ENCODE measurements at regions not wholly inside any gene's neighbourhood (a gene's known extent, or its start where the extent isn't known, plus 50 kb on each side); places are given as distances from the start of the nearest gene placed in this dataset.

- Histone ChIP-seq H3F3A (ENCODE audit: insufficient read depth, low read depth) (peaks cover 26% of the 10 kb centered on the region; the same call in 1 of the 2 replicates), H3K4me2 (no peak overlapping the region), H3K9me2 (ENCODE audit: insufficient read depth) (no peaks in the 10 kb centered on the region), H3K4me3 (no peak overlapping the region), H4K20me1 (ENCODE audit: insufficient read depth) (no peaks in the 10 kb centered on the region), H3K79me2 (ENCODE audit: low read depth) (no peaks in the 10 kb centered on the region), H3K9me3 (ENCODE audit: insufficient read depth, low read depth) (no peaks in the 10 kb centered on the region), H3K27me3 (ENCODE audit: insufficient read depth, low read depth) (no peaks in the 10 kb centered on the region), H3K36me3 (ENCODE audit: low read depth) (no peaks in the 10 kb centered on the region), H2AFZ (no peak overlapping the region), H3K4me1 (replicated peaks; ENCODE audit: insufficient read depth) (peaks cover 28% of the 10 kb centered on the region), H3K27ac (peak overlapping the region; percentile 61)
- TF ChIP-seq EZH2 (IDR thresholded peaks at IDR 0.05; ENCODE audit: low read depth) (no peak), CTCF (conservative IDR thresholded peaks at IDR 0.05) (no peak)
- BruUV-seq (replicated peaks) = no TSS peak
- CTCF ChIA-PET = no interaction called here
- no peak for DNase-seq
- POLR2A ChIA-PET (ENCODE audit: unreplicated experiment) = no interaction called here
- intact Hi-C loops (cut with micrococcal nuclease; ENCODE audit: unreplicated experiment) = no loop called here
Observed at GRCh38 chr2:18153741-18154140, 275.3 kb downstream of the KCNS3 start.

GRCh38 chr2:18151237-18151636, 272.8 kb downstream of the KCNS3 start:
- Histone ChIP-seq H2AFZ (no peak overlapping the region), H3K9me3 (ENCODE audit: insufficient read depth, low read depth) (no peaks in the 10 kb centered on the region), H3K9me2 (ENCODE audit: insufficient read depth) (no peaks in the 10 kb centered on the region), H3K27me3 (ENCODE audit: insufficient read depth, low read depth) (no peaks in the 10 kb centered on the region), H3K4me2 (no peak overlapping the region), H3K27ac (no peak overlapping the region), H3K4me1 (replicated peaks; ENCODE audit: insufficient read depth) (peaks cover 28% of the 10 kb centered on the region), H3K36me3 (ENCODE audit: low read depth) (no peaks in the 10 kb centered on the region), H3K4me3 (no peak overlapping the region), H4K20me1 (ENCODE audit: insufficient read depth) (no peaks in the 10 kb centered on the region), H3F3A (ENCODE audit: insufficient read depth, low read depth) (peaks cover 26% of the 10 kb centered on the region; the same call in 1 of the 2 replicates), H3K79me2 (ENCODE audit: low read depth) (no peaks in the 10 kb centered on the region)
- TF ChIP-seq EZH2 (IDR thresholded peaks at IDR 0.05; ENCODE audit: low read depth) = no peak
- no peak for TF ChIP-seq CTCF (conservative IDR thresholded peaks at IDR 0.05)
- intact Hi-C loops (cut with micrococcal nuclease; ENCODE audit: unreplicated experiment) = no loop called here
- CTCF ChIA-PET = no interaction called here
- no peak for DNase-seq
- BruUV-seq (replicated peaks) = no TSS peak
- POLR2A ChIA-PET (ENCODE audit: unreplicated experiment) = no interaction called here

GRCh38 chr2:18149660-18150246, 271.3 kb downstream of the KCNS3 start:
- Histone ChIP-seq H3F3A (ENCODE audit: insufficient read depth, low read depth) (peaks cover 12% of the 10 kb centered on the region; the same call in 1 of the 2 replicates), H3K9me2 (ENCODE audit: insufficient read depth) (no peaks in the 10 kb centered on the region), H3K36me3 (ENCODE audit: low read depth) (no peaks in the 10 kb centered on the region), H3K79me2 (ENCODE audit: low read depth) (no peaks in the 10 kb centered on the region), H3K4me3 (no peak overlapping the region), H3K4me2 (no peak overlapping the region), H4K20me1 (ENCODE audit: insufficient read depth) (no peaks in the 10 kb centered on the region), H3K9me3 (ENCODE audit: insufficient read depth, low read depth) (no peaks in the 10 kb centered on the region), H3K4me1 (replicated peaks; ENCODE audit: insufficient read depth) (peaks cover 13% of the 10 kb centered on the region), H3K27me3 (ENCODE audit: insufficient read depth, low read depth) (no peaks in the 10 kb centered on the region), H3K27ac (no peak overlapping the region), H2AFZ (no peak overlapping the region)
- TF ChIP-seq EZH2 (IDR thresholded peaks at IDR 0.05; ENCODE audit: low read depth) (no peak), CTCF (conservative IDR thresholded peaks at IDR 0.05) (peak; percentile 81)
- POLR2A ChIA-PET (ENCODE audit: unreplicated experiment) = no interaction called here
- CTCF ChIA-PET = no interaction called here
- intact Hi-C loops (cut with micrococcal nuclease; ENCODE audit: unreplicated experiment) = loop anchor here (1.0 kb wide), 1 partner anchor 297 kb away; no protein-coding TSS in a partner anchor
- DNase-seq = no peak
- no TSS peak for BruUV-seq (replicated peaks)

Measured in PC-9 (cell line).